Inflammatory macrophage (primary cell): ENCODE measurements at regions not wholly inside any gene's neighbourhood (a gene's known extent, or its start where the extent isn't known, plus 50 kb on each side); places are given as distances from the start of the nearest gene placed in this dataset.
"Not testable (repeated sequence)": the region's sequence is repeated elsewhere in the genome, so short reads cannot be mapped to it uniquely, and the experiment has no call there.

Source experiments
- DNase-seq, 2 donors: peaks; one replicate each; pipeline ENCODE4 v3.0.0-alpha.2; 2020 to 2022

- no peak for DNase-seq
Measured at GRCh38 chr9:84512493-84512892, 157.0 kb upstream of the NTRK2 start.

DNA sequence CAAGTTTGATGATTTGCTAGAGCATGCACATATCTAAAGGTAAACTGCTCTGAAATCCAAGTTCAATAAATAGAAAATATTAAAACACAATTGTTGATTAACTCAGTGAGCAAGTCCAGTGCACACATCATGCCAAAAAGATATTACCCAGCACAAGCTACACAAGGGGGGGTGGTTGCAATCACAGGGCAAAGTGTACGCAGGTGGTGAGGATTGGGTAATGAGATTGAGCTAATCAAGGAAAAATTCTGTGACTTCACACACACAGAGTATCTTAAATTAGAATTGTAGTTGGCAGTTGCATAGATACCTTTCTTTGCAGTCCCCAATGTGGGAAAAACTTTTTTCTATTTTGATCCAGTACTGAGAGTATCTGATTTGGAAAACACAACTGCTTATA lies 156.1 kb upstream of the NTRK2 start:
- no peak for DNase-seq

DNA sequence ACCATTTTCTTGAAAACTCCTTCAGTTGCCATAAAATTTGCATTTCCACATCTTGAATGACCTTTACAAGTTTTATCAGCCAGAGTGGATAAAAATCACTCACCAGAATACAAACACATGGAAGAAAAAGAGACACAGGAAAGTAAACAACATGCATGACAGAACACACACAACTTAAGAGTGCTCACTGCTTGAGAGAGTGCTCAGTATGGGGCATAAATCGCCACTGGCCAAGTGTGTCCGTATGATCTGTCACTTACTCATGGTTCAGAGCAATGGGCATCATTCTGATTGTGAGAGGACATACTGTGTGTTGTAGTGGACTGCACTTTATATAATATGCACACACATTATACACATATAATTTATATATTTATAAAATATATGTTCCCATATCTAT lies 155.6 kb upstream of the NTRK2 start:
- no peak for DNase-seq

DNA sequence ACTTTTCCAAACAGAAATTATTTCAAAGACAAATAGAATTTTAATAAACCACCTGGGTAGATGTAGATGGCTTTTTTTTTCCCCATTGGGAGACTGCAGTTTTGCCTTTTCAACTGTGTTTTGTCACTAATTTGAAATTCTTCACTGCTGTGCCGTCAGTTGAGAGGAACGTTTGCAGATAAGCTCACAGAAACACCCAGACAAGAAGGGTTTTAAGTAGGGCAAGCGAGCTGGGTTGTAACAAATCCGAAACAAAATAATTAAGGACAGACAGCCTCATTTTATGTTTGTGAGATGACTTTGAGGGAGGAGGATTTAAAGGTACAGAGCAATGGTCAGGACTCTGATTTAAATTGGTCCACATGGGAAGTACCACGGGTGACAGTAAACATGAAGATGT lies 155.1 kb upstream of the NTRK2 start:
- no peak for DNase-seq

DNA sequence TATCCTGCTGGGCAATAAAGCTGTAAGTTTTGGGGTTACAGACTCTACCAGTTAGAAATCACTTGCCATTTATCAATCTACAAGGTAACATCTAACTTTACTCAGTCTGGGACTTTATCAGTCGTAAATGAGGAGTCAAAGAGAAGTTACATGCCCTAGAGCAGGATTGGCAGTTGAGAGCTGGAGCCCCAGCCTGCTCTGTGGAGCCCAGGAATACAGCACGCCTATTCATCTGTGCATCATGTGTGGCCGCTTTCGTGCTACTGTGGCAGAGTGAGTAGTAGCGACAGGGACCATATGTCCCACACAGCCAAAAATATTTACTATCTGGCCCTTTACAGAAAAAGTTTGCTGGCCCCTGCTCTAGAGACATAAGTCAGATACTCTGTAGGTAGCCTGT lies 152.5 kb upstream of the NTRK2 start:
- DNase-seq: no peak

DNA sequence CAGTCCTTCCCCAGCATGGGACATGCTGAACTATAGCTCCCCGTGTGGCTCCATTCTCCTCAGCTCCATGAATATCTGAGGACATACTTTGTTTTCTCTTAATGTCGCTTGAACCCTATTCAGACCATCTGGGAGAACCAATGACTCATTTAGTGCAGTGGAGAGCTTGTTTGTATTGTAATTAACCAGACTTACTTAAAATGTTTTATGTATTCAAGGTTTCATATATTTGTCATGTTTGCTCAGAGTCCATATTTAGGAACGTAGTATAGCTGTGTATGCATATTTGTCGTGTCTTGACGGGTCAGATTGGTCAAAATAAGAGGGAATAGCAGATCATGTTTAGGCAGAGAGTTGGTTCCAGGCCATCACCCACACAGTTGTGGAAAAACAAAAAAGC lies 150.1 kb upstream of the NTRK2 start:
- DNase-seq: no peak

DNA sequence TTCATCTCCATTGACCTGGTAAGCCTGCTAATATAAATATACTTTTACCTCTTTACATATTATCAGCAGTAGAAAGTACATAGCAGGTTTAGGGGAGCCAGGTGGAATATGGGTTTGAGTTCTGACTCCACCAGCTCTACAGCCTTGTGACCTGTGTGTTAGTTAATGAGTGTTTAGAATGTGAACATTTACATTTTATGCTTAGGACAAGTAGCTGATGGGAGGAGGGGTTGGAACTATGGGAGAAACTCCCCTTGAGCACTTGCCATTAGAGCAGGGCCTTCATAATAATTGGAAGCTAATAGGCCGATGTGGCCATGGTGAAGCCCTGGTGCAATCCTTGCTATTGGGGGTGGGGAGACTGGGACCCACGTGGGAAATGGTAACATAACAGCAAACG lies 148.3 kb upstream of the NTRK2 start:
- DNase-seq: no peak

- not testable (repeated sequence) for DNase-seq
Measured at GRCh38 chr9:84526211-84526610, 143.3 kb upstream of the NTRK2 start.

DNA sequence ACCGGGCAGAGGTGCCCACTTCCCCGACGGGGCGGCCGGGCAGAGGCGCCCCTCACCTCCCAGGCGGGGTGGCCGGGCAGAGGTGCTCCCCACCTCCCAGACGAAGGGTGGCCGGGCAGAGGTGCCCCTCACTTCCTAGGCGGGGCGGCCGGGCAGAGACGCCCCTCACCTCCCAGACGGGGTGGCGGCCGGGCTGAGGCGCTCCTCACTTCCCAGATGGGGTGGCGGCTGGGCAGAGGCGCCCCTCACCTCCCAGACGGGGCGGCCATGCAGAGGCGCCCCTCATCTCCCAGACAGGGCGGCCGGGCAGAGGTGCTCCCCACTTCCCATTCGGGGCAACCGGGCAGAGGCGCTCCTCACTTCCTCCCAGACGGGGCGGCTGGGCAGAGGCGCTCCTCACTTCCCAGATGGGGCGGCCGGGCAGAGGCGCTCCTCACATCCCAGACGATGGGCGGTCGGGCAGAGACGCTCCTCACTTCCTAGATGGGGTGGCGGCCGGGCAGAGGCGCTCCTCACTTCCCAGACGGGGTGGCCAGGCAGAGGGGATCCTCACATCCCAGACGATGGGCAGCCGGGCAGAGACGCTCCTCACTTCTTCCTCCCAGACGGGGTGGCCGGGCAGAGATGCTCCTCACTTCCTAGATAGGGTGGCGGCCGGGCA lies 142.3 kb upstream of the NTRK2 start:
- not testable (repeated sequence) for DNase-seq

DNA sequence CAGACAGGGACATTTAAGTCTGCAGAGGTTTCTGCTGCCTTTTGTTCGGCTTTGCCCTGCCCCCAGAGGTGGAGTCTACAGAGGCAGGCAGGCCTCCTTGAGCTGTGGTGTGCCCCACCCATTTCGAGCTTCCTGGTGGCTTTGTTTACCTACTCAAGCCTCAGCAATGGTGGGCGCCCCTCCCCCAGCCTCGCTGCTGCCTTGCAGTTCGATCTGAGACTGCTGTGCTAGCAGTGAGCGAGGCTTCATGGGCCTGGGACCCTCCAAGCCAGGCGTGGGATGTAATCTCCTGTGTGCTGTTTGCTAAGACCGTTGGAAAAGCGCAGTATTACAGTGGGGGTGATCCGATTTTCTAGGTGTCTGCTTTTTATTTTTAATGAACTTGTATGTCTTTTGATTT lies 133.6 kb upstream of the NTRK2 start:
- DNase-seq: not testable (repeated sequence)

DNA sequence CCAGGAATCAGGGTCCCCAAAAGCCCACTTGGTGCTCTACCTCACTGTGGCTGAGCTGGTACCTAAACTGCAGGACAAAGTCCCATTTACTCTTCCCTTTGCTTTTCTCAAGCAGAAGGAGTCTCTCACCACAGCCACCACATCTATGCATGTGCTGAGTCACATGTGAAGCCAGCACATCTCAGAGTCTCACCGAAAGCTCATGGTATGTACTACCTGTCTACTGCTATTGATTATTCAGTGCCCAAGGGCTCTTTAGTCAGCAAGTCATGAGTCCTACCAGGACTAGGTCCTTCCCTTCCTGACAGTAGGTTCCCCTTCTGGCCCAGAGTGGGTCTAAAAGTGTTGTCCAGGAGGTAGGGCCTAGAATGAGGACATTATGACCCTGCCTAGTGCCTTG lies 130.7 kb upstream of the NTRK2 start:
- no peak for DNase-seq

GRCh38 chr9:84542554-84542953 lies 127.0 kb upstream of the NTRK2 start:
- no peak for DNase-seq

DNA sequence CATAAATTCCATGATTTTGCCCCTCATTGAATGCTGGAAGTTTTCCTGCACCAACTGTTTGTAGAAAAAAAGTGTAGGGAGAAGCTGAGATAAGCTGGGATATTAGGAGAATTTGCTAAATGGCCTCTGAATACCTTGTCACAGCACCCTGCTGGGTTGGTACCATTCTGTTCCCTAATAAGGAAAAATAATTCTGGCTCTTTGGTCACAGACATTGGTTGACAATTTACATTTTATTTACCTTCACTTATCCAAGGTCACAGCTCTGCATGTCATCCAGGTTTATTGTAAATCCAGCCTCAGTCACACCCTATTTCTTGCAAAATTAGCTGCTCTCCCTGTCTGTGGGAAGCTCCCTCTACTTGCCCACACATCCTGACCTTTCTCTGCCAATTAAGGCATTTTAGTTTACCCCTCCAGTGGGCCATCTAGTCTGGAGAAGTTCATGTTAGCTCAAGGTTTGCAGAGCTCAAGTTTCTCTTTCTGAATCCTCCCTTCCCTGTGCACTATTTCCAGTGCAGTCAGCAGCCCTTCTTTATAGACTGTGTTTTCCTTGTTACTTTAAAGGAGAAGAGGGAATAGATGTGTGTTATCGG lies 115.4 kb upstream of the NTRK2 start:
- no peak for DNase-seq

GRCh38 chr9:84556556-84556955 lies 113.0 kb upstream of the NTRK2 start:
- no peak for DNase-seq

GRCh38 chr9:84557751-84558150 lies 111.8 kb upstream of the NTRK2 start:
- DNase-seq: no peak

GRCh38 chr9:84563691-84564090 lies 105.8 kb upstream of the NTRK2 start:
- DNase-seq: no peak

- no peak for DNase-seq
Measured at GRCh38 chr9:84567805-84568204, 101.7 kb upstream of the NTRK2 start.

DNA sequence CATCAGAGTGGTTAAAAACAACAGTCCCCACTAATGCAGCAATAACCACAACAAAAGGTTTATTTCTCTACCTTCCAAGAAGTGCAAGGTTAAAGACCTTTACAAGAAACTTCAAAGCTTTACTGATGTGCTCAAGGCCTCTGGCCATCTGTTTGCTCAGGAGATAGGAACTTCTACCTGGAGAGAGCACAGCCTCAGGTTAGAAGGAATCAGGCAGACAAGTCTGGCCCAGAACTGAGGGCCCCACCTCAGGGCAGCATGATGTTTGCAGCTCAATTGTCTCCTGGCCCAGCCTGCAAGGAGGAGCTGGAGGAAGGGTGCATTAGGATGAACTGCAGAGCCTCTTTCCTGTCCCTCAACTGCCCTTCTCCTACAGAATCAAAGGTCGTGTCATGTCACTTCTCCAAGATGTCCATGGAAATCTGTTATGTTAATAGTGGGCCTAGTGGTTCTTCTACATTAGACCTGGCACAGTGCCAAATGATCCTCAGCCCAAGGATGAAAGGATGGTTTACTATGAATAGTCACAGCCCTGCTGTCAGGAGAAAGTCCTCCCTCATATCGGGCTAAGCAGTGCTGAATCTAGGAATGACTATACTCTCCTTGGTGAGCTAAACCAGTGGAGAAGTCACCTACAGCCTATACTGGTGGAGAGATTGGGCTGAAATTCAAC lies 98.9 kb upstream of the NTRK2 start:
- no peak for DNase-seq

- DNase-seq: no peak
Measured at GRCh38 chr9:84573083-84573482, 96.4 kb upstream of the NTRK2 start.

DNA sequence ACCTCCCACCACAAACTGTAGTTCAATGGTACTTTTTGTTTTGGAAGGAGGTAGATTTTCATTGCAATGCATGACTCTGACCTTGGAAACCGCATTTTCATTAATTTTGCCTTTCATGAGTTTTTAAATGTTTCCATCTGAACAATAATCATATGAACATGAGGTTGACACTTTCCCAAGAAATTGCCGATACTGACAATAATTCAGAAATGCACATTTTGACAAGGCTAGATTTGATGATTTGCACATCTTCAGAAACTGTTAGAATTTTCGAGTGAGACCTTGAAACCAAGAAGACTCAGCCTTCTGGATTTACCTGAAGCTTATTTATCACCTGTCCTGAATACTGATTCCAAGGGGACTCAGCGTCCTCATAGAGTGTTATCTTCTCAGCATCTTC lies 93.8 kb upstream of the NTRK2 start:
- DNase-seq: no peak

- no peak for DNase-seq
Measured at GRCh38 chr9:84583866-84584265, 85.7 kb upstream of the NTRK2 start.

GRCh38 chr9:84586662-84587061 lies 82.9 kb upstream of the NTRK2 start:
- no peak for DNase-seq

DNA sequence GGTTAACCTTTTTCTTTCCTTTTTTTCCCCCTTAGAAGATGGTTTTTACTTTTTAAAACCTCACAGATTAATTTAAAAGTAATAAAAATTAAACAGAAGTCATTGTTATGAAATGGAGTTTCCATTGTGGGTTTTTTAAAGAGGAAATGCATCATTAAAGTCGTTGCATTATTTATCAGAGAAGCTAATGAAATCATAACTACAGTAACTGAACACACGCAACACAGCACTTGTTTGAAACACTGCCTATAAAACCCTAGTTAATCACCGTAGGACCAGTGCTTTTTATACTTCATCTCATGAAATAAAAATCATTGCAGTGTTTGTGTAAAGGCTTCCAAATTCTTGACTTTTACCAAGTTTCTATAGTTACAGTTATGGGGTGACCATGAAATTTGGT lies 82.4 kb upstream of the NTRK2 start:
- no peak for DNase-seq

DNA sequence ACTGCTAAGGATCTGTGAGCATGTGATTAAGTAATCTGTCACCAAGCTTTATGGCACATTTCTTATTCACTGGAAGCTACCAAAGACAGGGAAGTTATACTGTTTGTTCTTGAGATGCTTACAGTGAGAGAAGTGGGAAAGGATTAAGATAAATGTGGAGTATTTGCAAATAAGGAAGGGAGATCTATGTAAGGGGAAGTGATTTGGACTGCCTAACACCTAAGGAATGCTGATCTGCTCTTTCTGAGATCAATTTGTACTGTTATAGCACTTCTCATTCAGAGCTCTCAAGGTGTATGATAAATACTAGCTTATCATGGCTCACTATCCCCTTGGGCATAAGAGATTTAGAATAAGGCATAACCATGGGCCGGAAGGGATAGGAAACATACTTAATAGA lies 80.0 kb upstream of the NTRK2 start:
- DNase-seq: no peak
